NCI-H510A (cell line): ENCODE measurements at regions not wholly inside any gene's neighbourhood (a gene's known extent, or its start where the extent isn't known, plus 50 kb on each side); places are given as distances from the start of the nearest gene placed in this dataset.

Source experiments
- DNase-seq: peaks from one replicate; lab custom pipeline; 2025; lab: John Stamatoyannopoulos, UW

GRCh38 chr22:48695251-48695650 is 1132.4 kb downstream of the BRD1 start:
- no peak for DNase-seq

GRCh38 chr22:48694296-48694883 is 1133.3 kb downstream of the BRD1 start:
- DNase-seq, result no peak

GRCh38 chr22:48693377-48694135 is 1134.1 kb downstream of the BRD1 start:
- no peak for DNase-seq

DNA sequence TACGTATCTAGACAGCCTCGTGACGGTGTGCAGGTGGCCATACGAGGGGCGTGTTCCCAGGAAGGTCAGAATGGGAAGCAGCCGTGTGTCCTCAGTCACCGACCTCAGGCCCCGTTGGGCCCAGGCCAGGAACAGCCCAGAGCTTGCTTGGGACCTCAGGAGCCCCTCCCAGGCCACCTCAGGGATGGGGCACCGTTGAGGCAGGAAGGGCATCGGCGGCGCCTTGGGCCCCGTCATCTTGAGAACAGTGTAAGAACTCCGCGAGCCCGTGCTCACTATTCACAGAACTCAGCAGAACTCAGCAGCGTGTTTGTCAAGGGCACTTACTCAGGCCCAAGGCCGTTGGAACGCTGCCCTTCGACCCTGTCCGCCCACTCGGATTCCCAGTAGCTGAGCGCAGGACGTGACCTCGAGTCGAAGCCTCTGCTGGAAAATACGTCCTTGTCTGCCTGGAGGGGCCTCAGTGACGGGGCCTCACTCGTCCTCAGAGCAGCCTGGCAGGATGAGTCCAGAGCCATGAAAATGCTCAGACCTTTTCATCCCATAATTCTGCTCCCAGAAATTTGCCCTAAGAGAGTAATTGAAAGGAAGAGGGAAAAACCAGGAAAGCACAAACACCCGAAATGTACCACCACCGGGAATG is 1134.8 kb downstream of the BRD1 start:
- DNase-seq, result no peak

DNA sequence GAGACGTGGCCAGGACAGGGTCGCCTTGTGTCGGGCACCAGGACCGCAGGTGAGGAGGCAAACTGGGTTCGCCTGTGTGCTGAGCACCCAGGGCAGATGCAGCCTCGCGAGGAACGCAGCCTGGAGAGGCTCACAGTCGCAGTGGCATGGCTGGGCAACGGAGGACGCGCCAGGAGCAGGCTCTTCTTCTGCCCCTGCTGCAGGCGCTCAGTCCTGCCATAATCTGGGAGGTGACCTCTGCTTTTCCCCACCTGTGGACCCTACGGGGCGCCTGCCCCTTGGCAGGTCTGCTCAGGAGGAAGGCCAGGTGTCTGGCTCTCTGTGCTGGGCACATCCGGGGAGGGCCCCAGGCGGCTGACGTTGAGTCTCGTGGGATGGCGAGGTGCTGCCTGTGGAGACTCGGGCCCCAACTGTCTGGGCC is 1136.2 kb downstream of the BRD1 start:
- DNase-seq, result no peak

DNA sequence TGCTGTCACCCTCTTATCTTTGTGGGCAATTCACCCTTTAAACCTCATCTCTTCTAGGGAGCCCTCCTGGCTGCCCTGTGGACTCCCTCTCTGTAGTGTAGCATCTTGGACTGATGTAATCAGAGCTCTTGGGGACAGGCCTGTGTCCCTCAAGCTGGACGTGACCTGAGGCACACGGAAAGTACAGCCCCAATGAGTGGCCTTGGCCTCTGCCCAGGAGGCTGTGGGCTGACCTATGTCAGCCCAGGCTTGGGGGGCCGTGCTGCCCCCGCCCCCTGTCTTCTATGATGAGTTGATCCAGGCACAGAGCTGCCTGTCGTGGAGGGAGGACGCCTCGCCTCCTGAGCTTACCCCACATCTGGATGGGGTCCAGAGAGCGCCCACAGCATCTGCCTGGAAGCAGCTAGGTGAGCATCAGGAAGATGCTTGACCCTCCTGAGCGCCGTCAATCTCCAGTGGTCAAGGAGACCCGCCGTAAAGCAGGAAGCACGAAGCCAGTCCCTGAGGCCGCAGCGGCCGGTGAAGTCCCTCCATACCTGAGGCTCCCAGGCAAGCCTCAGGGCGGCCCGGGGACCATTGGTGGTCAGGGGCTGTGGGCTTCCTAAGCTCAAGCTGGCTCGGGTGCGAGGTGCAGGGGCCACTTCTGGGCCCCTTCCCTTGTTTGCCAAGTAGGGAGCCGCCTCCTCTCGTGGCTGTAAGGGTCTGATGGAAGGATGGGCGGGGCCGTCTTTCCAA is 1136.9 kb downstream of the BRD1 start:
- DNase-seq, result no peak

- DNase-seq, result no peak
These were observed 1138.5 kb downstream of the BRD1 start for GRCh38 chr22:48689206-48689605.

GRCh38 chr22:48688366-48688765 is 1139.3 kb downstream of the BRD1 start:
- DNase-seq, result no peak

- DNase-seq, result no peak
These were observed 1140.1 kb downstream of the BRD1 start for GRCh38 chr22:48687606-48688005.

DNA sequence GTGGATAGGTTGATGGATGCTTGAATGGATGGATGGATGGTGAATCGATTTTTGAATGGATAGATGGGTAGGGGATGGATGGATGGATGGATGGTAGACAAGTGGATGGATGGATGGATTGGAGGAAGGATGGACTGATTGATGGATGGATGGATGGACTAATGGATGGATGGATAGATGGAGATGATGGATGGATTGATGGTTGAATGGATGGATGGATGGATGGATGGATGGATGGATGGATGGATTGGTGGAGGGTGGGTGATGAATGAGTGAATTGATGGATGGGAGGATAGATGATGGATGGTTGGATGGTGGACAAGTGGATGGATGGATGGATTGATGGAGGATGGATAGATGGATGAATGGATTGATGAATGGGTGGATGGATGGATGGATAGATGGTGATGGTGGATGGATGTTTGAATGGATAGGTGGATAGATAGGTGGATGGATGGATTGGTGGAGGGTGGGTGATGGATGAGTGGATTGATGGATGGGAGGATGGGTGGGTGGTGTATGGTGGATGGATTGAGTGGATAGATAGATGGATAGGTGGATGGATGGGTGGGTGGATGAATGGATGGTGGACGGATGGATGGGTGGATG is 1140.9 kb downstream of the BRD1 start:
- no peak for DNase-seq

DNA sequence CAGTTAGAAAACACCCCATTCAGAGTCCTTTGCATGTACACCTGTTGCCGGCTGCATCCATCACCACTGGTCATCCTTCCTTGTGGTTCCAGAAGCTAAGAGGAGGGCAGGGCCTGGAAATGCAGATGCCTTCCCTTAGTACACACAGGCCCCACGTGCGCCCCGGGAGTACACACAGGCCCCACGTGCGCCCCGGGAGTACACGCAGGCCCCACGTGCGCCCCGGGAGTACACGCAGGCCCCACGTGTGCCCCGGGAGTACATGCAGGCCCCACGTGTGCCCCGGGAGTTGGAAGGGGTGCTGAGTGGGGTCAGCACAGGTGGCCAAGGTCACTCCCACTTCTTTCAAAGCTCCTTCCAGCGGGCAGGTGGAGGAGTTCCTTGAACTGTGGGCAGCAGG is 1141.9 kb downstream of the BRD1 start:
- DNase-seq, result no peak

- DNase-seq, result no peak
These were observed 1144.0 kb downstream of the BRD1 start for GRCh38 chr22:48683640-48684039.

- DNase-seq, result no peak
These were observed 1145.2 kb downstream of the BRD1 start for GRCh38 chr22:48682504-48682903.

DNA sequence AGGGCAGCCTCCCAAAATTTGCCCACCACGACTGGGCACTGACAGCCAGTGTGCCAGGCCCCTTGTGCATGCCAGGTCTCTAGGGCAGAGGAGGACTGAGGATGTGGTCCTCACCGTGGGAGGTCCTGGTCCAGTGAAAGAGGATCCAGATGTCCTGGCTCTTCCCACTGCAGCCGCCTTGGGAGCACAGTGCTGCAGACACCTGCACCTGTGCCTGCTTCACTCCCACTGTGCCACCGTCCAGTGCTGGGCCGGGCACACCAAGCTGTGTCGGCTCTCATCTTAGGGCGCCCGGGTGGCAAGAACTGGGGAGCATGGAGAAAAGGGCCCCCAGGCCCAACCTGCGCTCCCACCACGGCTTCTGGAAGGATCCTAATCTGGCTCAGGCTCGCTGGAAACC is 1147.1 kb downstream of the BRD1 start:
- DNase-seq, result no peak

- no peak for DNase-seq
These were observed 1147.8 kb downstream of the BRD1 start for GRCh38 chr22:48679656-48680555.

DNA sequence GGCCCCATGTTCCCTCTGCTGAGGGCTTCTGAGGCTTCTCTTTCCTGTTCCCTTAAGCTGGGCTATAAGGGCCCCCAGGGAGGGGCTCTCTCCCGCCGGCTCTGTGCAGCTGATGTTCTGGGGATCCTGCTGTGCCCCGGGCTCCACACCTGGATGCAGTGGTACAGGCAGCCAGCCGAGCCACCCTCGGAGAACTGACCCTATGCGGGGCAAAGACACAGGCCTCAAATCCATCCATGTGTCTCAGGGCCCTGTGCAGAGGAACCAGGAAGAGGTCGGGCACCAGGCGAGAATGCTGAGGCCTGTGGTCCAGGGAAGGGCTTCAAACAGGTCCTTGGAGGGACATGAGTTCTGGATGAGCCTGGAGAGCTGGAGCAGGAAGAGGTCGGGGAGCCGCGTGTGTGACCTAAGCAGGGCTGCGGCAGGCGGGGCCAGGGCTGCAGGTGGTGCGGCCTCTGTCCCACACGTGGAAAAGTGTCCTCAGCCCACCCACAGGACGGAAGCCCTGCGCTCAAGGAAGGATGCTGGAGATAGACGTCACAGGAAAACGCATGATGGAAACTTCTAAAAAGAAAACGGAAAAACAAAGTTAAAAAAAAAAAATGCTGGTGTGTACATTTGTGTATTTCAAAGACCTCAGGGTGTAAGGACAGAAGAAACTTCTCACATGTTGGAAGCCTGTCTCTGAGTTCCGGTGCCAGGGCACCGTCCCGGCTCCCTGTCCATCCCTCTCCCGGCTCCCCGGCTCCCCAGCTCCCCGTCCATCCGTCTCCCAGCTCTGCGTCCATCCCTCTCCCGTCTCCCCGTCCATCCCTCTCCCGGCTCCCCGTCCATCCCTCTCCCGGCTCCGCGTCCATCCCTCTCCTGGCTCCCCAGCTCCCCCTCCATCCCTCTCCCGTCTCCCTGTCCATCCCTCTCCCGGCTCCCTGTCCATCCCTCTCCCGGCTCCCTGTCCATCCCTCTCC is 1149.2 kb downstream of the BRD1 start:
- DNase-seq, result no peak

DNA sequence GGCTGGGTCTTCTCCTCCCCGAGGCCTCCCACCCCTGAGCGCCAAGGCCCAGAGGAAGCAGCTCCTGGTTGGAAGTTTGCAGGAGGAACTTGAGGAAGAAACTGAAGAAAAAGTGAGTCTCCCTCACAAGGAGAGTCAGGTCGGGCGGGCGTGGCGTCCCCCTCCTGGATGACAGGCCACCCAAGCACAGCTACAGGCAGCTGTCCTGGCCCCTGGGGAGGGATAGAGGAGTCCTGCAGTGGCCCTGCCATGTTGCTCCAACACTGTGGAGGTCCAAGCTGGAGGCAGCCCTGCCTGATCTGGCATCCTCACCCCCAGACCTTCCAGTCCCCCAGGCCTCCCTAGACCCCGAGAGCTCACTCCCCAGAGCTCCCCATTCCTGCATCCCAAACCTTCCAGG is 1150.1 kb downstream of the BRD1 start:
- DNase-seq, result no peak

- DNase-seq, result no peak
These were observed 1150.5 kb downstream of the BRD1 start for GRCh38 chr22:48677168-48677520.

DNA sequence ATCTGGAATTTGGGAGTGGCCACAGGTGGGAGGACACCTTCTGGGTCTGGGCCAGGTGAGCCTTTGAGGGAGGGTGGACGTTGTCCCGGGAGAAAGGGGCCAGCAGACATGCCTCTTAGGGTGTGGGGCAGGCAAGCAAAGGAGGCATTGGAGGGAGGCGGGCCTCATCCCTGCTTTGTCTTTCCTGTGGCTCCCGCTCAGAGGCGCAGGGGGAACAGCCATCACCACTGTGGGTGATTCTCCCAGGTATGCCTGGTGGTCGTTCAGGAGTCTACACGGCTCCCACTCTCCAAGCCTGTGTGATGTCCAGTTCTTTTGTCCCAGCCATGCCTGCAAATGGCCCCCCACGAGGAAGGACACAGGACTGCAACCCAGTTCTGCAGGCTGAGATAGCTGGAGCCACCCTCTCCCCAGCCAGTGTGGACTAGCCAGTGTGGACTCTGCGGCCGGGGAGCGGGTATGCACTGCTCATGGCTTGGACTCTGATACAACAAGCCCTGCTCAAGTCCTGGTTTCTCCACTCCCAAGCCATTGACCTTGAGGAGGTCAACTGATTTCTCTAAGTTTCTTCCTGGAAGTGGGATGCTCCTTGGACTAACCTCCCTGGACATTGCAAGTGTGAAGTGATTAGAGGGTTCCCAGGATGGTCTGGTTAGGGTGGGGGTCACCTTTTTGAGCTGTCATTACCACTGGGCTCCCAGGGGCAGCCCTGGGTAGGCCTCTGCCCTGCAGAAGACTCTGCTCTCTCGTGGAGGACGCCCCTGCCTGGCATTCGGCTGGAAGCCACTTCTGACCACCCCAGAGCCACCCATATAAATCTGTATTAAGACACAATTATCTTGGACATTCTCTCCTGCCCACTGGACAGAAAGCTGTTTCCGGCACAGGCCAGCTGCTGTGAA is 1151.2 kb downstream of the BRD1 start:
- no peak for DNase-seq
